ENCODE measurements at regions not wholly inside any gene's neighbourhood (a gene's known extent, or its start where the extent isn't known, plus 50 kb on each side); places are given as distances from the start of the nearest gene placed in this dataset.

- no peak for DNase-seq (ENCODE audit: low read depth)
- TF ChIP-seq, protein P1, sequence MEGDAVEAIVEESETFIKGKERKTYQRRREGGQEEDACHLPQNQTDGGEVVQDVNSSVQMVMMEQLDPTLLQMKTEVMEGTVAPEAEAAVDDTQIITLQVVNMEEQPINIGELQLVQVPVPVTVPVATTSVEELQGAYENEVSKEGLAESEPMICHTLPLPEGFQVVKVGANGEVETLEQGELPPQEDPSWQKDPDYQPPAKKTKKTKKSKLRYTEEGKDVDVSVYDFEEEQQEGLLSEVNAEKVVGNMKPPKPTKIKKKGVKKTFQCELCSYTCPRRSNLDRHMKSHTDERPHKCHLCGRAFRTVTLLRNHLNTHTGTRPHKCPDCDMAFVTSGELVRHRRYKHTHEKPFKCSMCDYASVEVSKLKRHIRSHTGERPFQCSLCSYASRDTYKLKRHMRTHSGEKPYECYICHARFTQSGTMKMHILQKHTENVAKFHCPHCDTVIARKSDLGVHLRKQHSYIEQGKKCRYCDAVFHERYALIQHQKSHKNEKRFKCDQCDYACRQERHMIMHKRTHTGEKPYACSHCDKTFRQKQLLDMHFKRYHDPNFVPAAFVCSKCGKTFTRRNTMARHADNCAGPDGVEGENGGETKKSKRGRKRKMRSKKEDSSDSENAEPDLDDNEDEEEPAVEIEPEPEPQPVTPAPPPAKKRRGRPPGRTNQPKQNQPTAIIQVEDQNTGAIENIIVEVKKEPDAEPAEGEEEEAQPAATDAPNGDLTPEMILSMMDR (conservative IDR thresholded peaks at IDR 0.05; ENCODE audit: low read length) = no peak
- H3K4me3 ChIP-seq (ENCODE audit: low read length) = no peak overlapping the region
Measured at GRCh38 chr1:82091729-82092128, 291.0 kb downstream of the ADGRL2 start.

GRCh38 chr1:82091265-82091664 lies 290.5 kb downstream of the ADGRL2 start:
- no peak overlapping the region for H3K4me3 ChIP-seq (ENCODE audit: low read length)
- DNase-seq (ENCODE audit: low read depth) = no peak
- TF ChIP-seq, protein P1 (conservative IDR thresholded peaks at IDR 0.05; ENCODE audit: low read length) = no peak

GRCh38 chr1:82090104-82090503 lies 289.4 kb downstream of the ADGRL2 start:
- no peak overlapping the region for H3K4me3 ChIP-seq (ENCODE audit: low read length)
- TF ChIP-seq, protein P1 (conservative IDR thresholded peaks at IDR 0.05; ENCODE audit: low read length) = peak; percentile 33
- no peak for DNase-seq (ENCODE audit: low read depth)

GRCh38 chr1:82086739-82087138 lies 286.0 kb downstream of the ADGRL2 start:
- peak; percentile 15 for DNase-seq (ENCODE audit: low read depth)
- TF ChIP-seq, protein P1 (conservative IDR thresholded peaks at IDR 0.05; ENCODE audit: low read length) = no peak
- H3K4me3 ChIP-seq (ENCODE audit: low read length) = no peak overlapping the region

DNA sequence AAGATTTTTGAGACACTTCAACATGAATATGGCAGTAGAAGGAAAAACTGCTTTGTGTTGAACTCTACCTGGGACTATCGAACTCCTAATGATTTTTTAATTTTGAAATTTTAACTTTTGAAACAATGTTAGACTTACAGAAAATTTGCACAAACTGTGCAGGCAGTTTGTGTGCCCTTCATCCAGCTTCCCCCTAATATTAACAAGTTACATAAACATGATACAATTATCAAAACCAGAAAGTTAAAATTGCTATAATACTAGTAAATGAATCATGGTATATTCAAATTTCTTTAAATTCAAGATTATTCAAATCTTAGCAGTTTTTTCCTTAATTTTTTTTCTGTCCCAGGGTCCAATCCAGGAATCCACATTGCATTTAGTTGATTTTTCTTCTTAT lies 278.9 kb downstream of the ADGRL2 start:
- no peak overlapping the region for H3K4me3 ChIP-seq (ENCODE audit: low read length)
- no peak for DNase-seq (ENCODE audit: low read depth)
- TF ChIP-seq, protein P1 (conservative IDR thresholded peaks at IDR 0.05; ENCODE audit: low read length) = no peak

DNA sequence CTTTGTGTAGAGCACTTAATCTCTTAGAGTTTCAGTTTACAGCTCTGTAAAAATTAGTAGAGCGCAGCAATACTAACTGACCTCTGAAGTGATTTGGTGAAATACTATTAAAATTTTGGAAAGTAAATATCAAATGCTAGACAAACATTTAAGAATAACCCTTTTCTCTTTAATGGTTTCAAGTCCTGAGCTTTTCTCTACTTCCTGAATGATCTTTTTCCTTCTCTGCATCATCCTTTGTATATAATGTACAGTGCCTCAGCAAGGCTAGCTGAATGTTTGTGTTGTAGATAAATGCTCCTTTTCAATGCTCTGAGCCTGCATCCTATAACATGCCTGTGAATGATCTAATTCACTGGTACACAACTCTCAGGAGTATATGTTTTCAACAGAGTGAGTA lies 272.9 kb downstream of the ADGRL2 start:
- DNase-seq (ENCODE audit: low read depth) = no peak
- TF ChIP-seq, protein P1 (conservative IDR thresholded peaks at IDR 0.05; ENCODE audit: low read length) = no peak
- no peak overlapping the region for H3K4me3 ChIP-seq (ENCODE audit: low read length)

DNA sequence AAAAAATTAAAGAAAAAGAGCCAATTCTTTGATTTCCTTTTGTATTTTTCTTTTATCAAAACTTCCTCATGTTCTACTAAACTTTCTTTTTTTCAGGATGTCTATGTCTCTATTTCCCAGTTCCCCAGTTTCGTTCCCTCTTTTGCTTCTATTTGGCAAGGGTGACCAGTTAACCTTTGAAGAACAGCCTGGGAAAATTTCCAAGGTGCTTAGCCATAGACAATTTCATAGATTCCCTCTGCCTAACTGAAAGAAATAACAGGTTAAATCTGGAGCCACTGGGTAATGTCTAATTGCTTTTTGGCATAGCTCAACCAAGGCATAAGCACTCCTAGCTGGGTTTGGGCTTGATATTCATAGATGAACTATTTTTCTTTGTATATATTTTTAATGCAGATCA lies 272.3 kb downstream of the ADGRL2 start:
- no peak overlapping the region for H3K4me3 ChIP-seq (ENCODE audit: low read length)
- TF ChIP-seq, protein P1 (conservative IDR thresholded peaks at IDR 0.05; ENCODE audit: low read length) = no peak
- no peak for DNase-seq (ENCODE audit: low read depth)
